SU-DHL-6 (cell line): ENCODE measurements at regions not wholly inside any gene's neighbourhood (a gene's known extent, or its start where the extent isn't known, plus 50 kb on each side); places are given as distances from the start of the nearest gene placed in this dataset.

ENCODE experiments used
- CTCF ChIP-seq: fragments of 200-600 bp; sonication (generic); IDR thresholded peaks from one replicate; pipeline ENCODE4 v1.5.1; 2017; ENCODE audit warnings: antibody characterized with exemption, mild to moderate bottlenecking, low read length, moderate library complexity; ENCODE audit not compliant: insufficient read depth, poor library complexity, severe bottlenecking
- EZH2phosphoT487 ChIP-seq: fragments of 200-600 bp; sonication (generic), shearing (Covaris generic); conservative IDR thresholded peaks from 2 replicates; pipeline ENCODE4 v1.6.1; 2018; ENCODE audit warnings: mild to moderate bottlenecking, antibody characterized with exemption, low read length, moderate library complexity, mixed read lengths

GRCh38 chr3:104536715-104537114, 830.0 kb upstream of the ALCAM start:
- TF ChIP-seq CTCF, result no peak
- TF ChIP-seq EZH2phosphoT487, result no peak
